HG03139 (cell line): ENCODE measurements at regions not wholly inside any gene's neighbourhood (a gene's known extent, or its start where the extent isn't known, plus 50 kb on each side); places are given as distances from the start of the nearest gene placed in this dataset.
"Not testable (repeated sequence)": the region's sequence is repeated elsewhere in the genome, so short reads cannot be mapped to it uniquely, and the experiment has no call there.

ENCODE experiments used
- ATAC-seq: cut with Tn5 transposase; IDR thresholded peaks from one replicate; pipeline ENCODE4 v1.9.1; 2021; ENCODE audit not compliant: unreplicated experiment

GRCh38 chr4:188992706-188993105, 853.5 kb downstream of the TRIML1 start:
- no peak for ATAC-seq

- no peak for ATAC-seq
Observed at GRCh38 chr4:188993871-188994270, 854.6 kb downstream of the TRIML1 start.

- ATAC-seq = no peak
Observed at GRCh38 chr4:189001283-189001970, 862.2 kb downstream of the TRIML1 start.

- no peak for ATAC-seq
Observed at GRCh38 chr4:189001971-189002450, 862.8 kb downstream of the TRIML1 start.

GRCh38 chr4:189002475-189002874, 863.2 kb downstream of the TRIML1 start:
- no peak for ATAC-seq

- not testable (repeated sequence) for ATAC-seq
Observed at GRCh38 chr4:189010452-189011217, 871.4 kb downstream of the TRIML1 start.

GRCh38 chr4:189021831-189022230, 882.6 kb downstream of the TRIML1 start:
- ATAC-seq = no peak

- no peak for ATAC-seq
Observed at GRCh38 chr4:189022440-189023035, 883.3 kb downstream of the TRIML1 start.

- ATAC-seq = no peak
Observed at GRCh38 chr4:189029976-189030504, 890.8 kb downstream of the TRIML1 start.

- ATAC-seq = no peak
Observed at GRCh38 chr4:189032606-189033338, 893.5 kb downstream of the TRIML1 start.

GRCh38 chr4:189033801-189034347, 894.6 kb downstream of the TRIML1 start:
- no peak for ATAC-seq

- ATAC-seq = no peak
Observed at GRCh38 chr4:189035091-189035490, 895.9 kb downstream of the TRIML1 start.

GRCh38 chr4:189035654-189036053, 896.4 kb downstream of the TRIML1 start:
- ATAC-seq = no peak

- no peak for ATAC-seq
Observed at GRCh38 chr4:189036906-189037305, 897.7 kb downstream of the TRIML1 start.

GRCh38 chr4:189046642-189047041, 894.0 kb upstream of the FRG1 start:
- ATAC-seq = no peak

GRCh38 chr4:189048119-189048518, 892.6 kb upstream of the FRG1 start:
- ATAC-seq = no peak

GRCh38 chr4:189049682-189050081, 891.0 kb upstream of the FRG1 start:
- ATAC-seq = no peak

- no peak for ATAC-seq
Observed at GRCh38 chr4:189050643-189051042, 890.0 kb upstream of the FRG1 start.

GRCh38 chr4:189053621-189054020, 887.1 kb upstream of the FRG1 start:
- no peak for ATAC-seq

- ATAC-seq = no peak
Observed at GRCh38 chr4:189060104-189060503, 880.6 kb upstream of the FRG1 start.
